OCI-LY7 (cell line): ENCODE measurements at regions not wholly inside any gene's neighbourhood (a gene's known extent, or its start where the extent isn't known, plus 50 kb on each side); places are given as distances from the start of the nearest gene placed in this dataset.

Source experiments
- EZH2phosphoT487 ChIP-seq: fragments of 200-600 bp; sonication (generic); IDR thresholded peaks from 2 replicates; pipeline ENCODE4 v1.6.1; 2018; ENCODE audit warnings: low read depth, borderline replicate concordance, mild to moderate bottlenecking, mixed run types, antibody characterized with exemption, low read length, moderate library complexity, mixed read lengths
- TF ChIP-seq, protein P1 (sequence below): fragments of 200-600 bp; sonication (generic); conservative IDR thresholded peaks from 2 replicates; pipeline ENCODE4 v1.5.1; 2014; ENCODE audit warnings: mild to moderate bottlenecking, antibody characterized with exemption, low read length, moderate library complexity, mixed read lengths

DNA sequence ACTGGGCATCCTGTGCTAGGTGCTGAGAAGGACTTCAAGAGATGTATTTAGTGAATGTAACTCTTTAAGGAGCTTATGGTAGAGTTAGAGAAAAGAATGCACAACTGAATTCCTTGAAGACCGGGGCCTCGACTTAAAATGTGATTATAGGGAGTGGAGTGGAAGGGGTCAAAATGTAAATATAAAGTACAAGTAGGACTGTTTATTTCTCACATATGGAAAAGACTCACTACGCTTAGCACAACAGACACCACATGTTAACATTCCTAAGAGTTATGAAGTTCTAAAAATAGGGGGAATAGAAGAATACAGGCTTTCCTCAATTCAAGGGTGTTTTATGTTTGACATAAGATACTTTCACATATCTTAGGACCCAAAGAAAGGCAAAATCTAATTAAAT is 117.8 kb upstream of the OSMR start:
- TF ChIP-seq, protein P1, sequence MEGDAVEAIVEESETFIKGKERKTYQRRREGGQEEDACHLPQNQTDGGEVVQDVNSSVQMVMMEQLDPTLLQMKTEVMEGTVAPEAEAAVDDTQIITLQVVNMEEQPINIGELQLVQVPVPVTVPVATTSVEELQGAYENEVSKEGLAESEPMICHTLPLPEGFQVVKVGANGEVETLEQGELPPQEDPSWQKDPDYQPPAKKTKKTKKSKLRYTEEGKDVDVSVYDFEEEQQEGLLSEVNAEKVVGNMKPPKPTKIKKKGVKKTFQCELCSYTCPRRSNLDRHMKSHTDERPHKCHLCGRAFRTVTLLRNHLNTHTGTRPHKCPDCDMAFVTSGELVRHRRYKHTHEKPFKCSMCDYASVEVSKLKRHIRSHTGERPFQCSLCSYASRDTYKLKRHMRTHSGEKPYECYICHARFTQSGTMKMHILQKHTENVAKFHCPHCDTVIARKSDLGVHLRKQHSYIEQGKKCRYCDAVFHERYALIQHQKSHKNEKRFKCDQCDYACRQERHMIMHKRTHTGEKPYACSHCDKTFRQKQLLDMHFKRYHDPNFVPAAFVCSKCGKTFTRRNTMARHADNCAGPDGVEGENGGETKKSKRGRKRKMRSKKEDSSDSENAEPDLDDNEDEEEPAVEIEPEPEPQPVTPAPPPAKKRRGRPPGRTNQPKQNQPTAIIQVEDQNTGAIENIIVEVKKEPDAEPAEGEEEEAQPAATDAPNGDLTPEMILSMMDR = no peak
- TF ChIP-seq EZH2phosphoT487 = no peak
